SK-N-SH treated with all-trans-retinoic acid at 6 μM for 48 hours (cell line): ENCODE measurements at regions not wholly inside any gene's neighbourhood (a gene's known extent, or its start where the extent isn't known, plus 50 kb on each side); places are given as distances from the start of the nearest gene placed in this dataset.

Source experiments
- ARNTL ChIP-seq: fragments of 450-650 bp; formaldehyde crosslinking; IDR thresholded peaks from 2 replicates; pipeline ENCODE4 v1.5.0; 2020; ENCODE audit warnings: low read depth, mild to moderate bottlenecking, moderate library complexity, borderline replicate concordance
- PATZ1 ChIP-seq: fragments of 250-450 bp; sonication (Bioruptor Pico); IDR thresholded peaks from 2 replicates; pipeline ENCODE4 v1.8.0; 2020; ENCODE audit warnings: mild to moderate bottlenecking, moderate library complexity, borderline replicate concordance
- RARB ChIP-seq: fragments of 250-450 bp; sonication (Bioruptor Pico); IDR thresholded peaks from 2 replicates; pipeline ENCODE4 v1.8.0; 2021; ENCODE audit warnings: mild to moderate bottlenecking, moderate library complexity
- TCF4 ChIP-seq: fragments of 250-450 bp; sonication (Bioruptor Pico); IDR thresholded peaks from 2 replicates; pipeline ENCODE4 v1.8.0; 2021; ENCODE audit warnings: mild to moderate bottlenecking, moderate library complexity, borderline replicate concordance
- TF ChIP-seq, protein P1 (sequence below): fragments of 250-450 bp; sonication (Bioruptor Pico); IDR thresholded peaks from 2 replicates; pipeline ENCODE4 v1.5.1; 2021; ENCODE audit warnings: mild to moderate bottlenecking, moderate library complexity
- TF ChIP-seq, protein P2 (sequence below): fragments of 250-450 bp; sonication (Bioruptor Pico); IDR thresholded peaks from 2 replicates; pipeline ENCODE4 v1.5.0; 2020; ENCODE audit warnings: mild to moderate bottlenecking, moderate library complexity

- TF ChIP-seq RARB (CRISPR knock-in tag): no peak
- TF ChIP-seq PATZ1 (CRISPR knock-in tag): no peak
- TF ChIP-seq, protein P1, sequence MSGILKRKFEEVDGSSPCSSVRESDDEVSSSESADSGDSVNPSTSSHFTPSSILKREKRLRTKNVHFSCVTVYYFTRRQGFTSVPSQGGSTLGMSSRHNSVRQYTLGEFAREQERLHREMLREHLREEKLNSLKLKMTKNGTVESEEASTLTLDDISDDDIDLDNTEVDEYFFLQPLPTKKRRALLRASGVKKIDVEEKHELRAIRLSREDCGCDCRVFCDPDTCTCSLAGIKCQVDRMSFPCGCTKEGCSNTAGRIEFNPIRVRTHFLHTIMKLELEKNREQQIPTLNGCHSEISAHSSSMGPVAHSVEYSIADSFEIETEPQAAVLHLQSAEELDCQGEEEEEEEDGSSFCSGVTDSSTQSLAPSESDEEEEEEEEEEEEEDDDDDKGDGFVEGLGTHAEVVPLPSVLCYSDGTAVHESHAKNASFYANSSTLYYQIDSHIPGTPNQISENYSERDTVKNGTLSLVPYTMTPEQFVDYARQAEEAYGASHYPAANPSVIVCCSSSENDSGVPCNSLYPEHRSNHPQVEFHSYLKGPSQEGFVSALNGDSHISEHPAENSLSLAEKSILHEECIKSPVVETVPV: no peak
- no peak for TF ChIP-seq ARNTL
- TF ChIP-seq, protein P2, sequence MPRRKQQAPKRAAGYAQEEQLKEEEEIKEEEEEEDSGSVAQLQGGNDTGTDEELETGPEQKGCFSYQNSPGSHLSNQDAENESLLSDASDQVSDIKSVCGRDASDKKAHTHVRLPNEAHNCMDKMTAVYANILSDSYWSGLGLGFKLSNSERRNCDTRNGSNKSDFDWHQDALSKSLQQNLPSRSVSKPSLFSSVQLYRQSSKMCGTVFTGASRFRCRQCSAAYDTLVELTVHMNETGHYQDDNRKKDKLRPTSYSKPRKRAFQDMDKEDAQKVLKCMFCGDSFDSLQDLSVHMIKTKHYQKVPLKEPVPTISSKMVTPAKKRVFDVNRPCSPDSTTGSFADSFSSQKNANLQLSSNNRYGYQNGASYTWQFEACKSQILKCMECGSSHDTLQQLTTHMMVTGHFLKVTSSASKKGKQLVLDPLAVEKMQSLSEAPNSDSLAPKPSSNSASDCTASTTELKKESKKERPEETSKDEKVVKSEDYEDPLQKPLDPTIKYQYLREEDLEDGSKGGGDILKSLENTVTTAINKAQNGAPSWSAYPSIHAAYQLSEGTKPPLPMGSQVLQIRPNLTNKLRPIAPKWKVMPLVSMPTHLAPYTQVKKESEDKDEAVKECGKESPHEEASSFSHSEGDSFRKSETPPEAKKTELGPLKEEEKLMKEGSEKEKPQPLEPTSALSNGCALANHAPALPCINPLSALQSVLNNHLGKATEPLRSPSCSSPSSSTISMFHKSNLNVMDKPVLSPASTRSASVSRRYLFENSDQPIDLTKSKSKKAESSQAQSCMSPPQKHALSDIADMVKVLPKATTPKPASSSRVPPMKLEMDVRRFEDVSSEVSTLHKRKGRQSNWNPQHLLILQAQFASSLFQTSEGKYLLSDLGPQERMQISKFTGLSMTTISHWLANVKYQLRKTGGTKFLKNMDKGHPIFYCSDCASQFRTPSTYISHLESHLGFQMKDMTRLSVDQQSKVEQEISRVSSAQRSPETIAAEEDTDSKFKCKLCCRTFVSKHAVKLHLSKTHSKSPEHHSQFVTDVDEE (CRISPR knock-in tag): no peak
- TF ChIP-seq TCF4 (CRISPR knock-in tag): no peak
These were observed 166.4 kb downstream of the C16orf95 start for GRCh38 chr16:87150681-87151280.
